Embryonic facial prominence (tissue), 1 donor: ENCODE measurements at regions not wholly inside any gene's neighbourhood (a gene's known extent, or its start where the extent isn't known, plus 50 kb on each side); places are given as distances from the start of the nearest gene placed in this dataset.

Experiments used
- DNase-seq: peaks from one replicate; pipeline ENCODE4 v3.0.0-alpha.2; 2016; ENCODE audit errors: extremely low spot score

- DNase-seq = no peak
Observed at GRCh38 chr22:47987885-47988515, 1225.5 kb downstream of the TBC1D22A start.

DNA sequence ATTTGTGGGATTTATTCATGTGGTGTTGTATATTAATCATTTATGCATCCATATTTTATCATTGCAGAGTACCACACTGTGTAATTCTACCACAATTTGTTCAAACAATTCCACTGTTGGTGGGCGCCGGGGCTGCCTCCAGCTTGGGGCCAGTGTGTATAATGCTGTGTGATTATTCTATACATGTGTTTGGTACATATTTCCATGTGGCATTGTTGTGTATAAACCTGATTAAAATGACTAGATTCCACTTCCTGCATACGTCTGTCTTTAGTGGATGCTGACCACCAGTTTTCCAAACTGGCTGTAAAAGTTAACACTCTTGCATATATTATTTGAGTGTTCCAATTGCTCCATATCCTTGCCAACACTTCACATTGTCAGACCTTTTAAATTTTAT is 1213.8 kb downstream of the TBC1D22A start:
- no peak for DNase-seq

DNA sequence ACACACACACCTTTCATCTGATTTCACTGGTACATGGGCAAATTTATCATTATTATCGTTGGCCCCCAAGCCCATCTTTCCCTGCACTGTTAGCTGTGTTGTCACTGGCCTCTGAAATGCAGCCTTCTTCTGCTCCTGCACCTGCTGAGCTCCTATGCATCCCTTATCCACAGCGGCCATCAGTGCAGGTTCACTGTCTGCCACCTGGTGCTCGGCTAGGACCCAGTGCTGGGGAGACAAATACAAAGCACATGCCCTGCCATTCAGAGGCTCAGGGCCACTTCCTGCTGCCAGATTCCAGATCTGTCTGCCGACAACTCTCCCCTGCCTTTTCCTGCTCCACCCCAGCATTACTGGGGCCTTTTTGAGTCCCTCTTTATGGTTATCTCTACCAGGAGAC is 1205.4 kb downstream of the TBC1D22A start:
- DNase-seq = no peak

DNA sequence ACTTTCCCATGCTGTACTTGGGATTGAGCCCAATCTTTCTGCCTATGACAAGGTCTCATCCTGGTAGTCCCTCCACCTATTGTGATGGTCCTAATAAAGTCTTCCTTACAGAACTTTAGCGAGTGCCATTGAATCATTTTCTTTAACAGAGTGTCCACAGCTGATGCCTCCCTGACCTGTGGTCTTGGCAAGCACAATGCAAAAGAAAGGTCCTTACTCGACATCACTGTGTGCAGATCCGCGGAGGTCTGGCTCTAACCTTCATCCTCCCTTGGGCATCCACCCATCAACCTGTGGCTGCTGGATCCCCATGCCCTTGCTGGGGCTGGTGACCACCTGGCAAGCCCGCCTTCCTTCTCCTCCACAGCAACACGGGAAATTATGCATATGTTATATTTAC is 1203.9 kb downstream of the TBC1D22A start:
- no peak for DNase-seq

- no peak for DNase-seq
Observed at GRCh38 chr22:47965896-47966295, 1203.4 kb downstream of the TBC1D22A start.

DNA sequence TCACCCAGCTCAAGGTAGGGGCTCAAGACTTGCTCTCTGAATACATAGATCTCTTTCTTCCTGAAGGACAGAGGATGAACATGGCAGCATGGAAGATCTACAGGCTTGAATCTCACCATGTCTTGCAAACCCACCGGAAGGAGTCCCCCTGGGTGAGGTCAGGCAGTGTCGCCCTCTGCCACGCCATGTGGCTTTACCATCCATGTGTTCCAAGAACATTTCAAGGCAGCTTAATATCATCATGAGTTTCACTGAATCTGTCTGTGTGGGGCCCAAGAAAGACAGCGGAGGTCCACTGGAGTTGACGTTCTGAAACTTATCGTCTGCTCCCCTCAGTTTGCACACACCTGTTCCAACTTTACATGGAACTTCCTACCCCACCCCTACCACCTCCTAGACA is 1202.6 kb downstream of the TBC1D22A start:
- DNase-seq = no peak

DNA sequence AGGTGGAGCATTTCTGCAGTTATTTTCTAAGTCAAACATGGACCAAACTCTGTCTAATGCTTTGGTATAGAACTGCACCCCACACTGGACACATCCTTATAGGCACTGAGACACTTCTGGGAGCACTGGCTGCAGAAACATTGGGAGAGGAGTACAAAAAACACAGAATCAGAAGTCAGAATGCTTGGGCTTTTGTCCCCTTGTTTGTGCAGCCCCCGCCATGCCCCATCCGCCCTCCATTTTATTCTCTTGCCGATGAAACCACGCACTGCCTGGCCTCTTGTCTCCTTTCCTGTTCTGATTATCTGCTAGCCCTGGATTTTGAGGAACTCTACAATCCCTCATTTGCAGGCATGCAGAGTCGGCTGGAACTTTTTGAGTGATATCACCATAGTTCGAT is 1201.2 kb downstream of the TBC1D22A start:
- no peak for DNase-seq

- no peak for DNase-seq
Observed at GRCh38 chr22:47957649-47958048, 1195.2 kb downstream of the TBC1D22A start.

- DNase-seq = no peak
Observed at GRCh38 chr22:47954107-47954506, 1191.7 kb downstream of the TBC1D22A start.

- no peak for DNase-seq
Observed at GRCh38 chr22:47944941-47945340, 1182.5 kb downstream of the TBC1D22A start.

- DNase-seq = no peak
Observed at GRCh38 chr22:47943729-47944700, 1181.6 kb downstream of the TBC1D22A start.

GRCh38 chr22:47940211-47940610 is 1177.8 kb downstream of the TBC1D22A start:
- DNase-seq = no peak

DNA sequence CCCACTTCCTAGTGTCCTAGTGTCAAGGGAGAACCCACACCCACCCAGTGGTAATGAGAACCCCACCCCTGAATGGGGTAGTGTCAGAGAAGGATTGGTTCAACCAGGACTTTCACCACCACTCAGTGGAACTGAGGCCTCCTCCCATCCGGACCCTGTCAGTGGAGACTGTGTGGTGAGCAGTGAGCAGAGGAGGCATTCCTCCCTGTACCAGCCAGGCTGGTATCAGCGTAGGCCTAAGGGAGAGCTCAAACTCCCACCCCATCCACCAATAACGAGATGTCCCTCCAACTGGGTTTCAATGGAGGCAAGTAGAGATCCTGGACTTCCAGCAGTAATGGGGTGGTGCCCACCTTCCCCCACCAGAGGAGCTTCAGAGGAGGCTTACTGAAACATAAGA is 1171.4 kb downstream of the TBC1D22A start:
- no peak for DNase-seq

- no peak for DNase-seq
Observed at GRCh38 chr22:47933226-47933625, 1170.8 kb downstream of the TBC1D22A start.

DNA sequence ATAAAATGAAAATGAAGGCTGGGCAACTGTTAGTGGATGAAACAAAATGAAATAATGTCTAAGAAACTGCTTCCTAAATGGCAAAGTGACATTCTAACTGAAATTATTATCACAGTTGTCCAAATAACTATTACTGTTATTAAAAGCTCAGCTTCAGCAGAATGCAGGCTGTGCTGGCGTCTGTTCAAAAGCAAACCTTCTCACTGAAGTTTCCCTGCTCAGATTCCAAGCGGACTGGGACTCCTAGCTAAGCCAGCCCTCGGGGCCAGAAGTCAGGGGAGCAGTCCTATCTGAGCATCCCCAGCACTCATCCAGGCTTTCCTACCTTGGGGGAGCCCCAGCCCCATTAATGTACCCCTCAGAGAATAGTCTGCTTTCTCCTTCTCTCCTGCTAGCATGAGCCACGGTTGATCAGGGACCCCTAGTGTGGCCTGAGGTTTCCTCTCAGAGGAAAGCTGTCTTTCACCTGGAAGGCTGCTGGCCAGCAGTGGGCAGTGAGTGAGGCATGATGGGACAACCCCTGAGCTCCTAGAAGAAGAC is 1167.3 kb downstream of the TBC1D22A start:
- DNase-seq = no peak

- no peak for DNase-seq
Observed at GRCh38 chr22:47929073-47929472, 1166.6 kb downstream of the TBC1D22A start.

DNA sequence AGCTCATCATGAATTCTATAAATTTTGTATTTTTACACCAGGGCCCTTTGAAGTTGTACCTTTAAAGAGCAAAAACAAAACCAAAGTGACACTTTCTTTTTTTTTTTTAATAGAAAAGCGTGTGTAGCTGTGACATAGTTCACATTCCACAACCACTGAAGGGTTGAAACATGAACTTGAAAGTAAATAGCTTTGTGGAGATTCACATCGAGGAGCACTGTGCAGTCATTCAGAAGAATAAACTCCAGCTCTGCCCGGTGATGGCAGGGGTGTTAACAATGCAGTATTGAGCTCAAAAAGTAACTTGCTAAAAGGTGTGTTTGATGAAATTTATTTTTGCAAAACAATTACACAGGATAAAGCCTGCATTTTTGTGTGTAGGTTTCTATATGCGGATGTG is 1166.2 kb downstream of the TBC1D22A start:
- no peak for DNase-seq

- DNase-seq = no peak
Observed at GRCh38 chr22:47927648-47928210, 1165.3 kb downstream of the TBC1D22A start.

GRCh38 chr22:47923011-47923427 is 1160.6 kb downstream of the TBC1D22A start:
- no peak for DNase-seq

GRCh38 chr22:47921906-47922305 is 1159.5 kb downstream of the TBC1D22A start:
- no peak for DNase-seq

DNA sequence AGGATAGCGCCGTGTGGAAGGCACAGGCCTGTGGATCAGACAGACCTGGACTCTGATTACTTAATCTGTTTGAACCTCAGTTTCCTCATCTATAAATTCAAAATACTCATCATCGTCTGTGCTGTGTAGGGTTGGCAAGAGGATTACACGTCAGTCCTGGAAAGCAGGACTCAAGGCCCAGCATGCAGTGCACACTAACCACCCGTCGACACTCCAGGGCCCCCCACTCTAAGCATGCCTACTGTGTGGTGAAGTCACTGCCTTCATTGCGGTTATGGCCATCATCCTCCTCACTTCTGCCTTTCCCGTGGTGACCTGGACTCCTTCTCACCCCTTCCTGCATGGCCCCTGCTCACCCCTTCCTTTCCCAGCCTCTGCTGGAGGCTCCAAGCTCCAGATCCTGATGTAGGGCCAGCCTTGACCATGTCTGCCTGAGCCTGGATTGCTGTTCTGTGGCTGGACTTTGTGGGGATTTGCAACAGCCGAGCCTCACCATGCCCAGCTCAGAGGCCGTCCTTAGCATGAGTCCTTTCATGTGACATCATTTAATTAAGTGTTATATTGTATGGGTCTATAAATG is 1158.0 kb downstream of the TBC1D22A start:
- DNase-seq = no peak

- no peak for DNase-seq
Observed at GRCh38 chr22:47919893-47920292, 1157.4 kb downstream of the TBC1D22A start.
